ENCODE measurements at regions not wholly inside any gene's neighbourhood (a gene's known extent, or its start where the extent isn't known, plus 50 kb on each side); places are given as distances from the start of the nearest gene placed in this dataset.

DNA sequence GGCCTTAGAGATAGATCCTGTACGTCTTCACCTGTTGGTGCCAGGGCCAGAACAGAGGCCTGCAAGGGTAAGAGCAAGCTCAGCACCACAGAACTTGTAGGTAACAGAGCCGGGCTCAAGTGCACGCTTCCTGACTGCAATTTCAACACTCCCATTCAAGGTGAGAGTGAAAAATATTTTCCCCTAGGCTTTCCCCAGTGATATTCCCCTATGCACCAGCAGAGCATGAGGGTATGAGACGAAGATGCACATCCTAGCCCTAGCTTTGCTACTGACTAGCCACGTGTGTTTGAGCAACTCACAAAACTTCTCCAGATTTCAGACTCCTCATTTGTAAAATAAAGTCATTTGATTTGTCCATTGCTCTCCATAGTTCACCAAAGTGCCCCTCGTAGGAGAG is 411.6 kb downstream of the ZNF521 start:
- intact Hi-C loops (cut with micrococcal nuclease), result no loop called here
- no peak for DNase-seq
- no peak for ATAC-seq

DNA sequence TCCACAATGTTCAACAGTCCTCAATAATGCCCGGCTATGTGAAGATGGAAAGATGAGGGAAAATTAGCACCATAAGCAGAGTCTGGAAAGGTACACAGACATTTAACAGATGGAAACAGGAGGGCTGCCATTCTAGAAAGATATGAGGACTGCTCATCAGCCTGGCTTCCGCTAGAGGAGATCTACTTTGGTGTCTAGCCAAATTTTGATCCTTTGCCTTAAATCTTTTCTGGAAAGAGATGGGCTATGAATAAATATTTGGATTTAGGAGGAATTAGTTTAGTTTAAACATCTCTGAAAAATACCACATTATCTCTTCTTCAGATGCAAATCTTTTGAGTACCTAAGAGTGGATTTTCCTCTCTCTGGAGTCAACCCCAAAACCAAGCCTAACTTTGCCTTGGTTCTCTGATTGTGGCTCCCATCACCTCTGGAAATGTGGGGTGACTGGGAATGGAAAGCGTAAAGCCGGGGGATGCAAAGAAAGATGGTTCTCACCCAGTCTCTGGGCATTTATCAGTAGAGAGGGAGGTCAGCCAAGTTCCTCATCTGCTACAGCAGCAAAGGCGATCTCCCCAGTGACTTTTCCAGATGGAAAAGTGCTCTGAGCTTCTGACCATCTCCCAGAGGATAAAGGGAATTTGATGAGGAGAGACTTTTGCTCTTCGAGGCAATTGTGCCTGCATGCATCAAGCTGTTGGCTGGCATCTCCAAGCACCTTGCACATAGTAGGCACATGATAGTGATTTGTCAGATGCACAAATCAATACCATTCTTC is 410.6 kb downstream of the ZNF521 start:
- DNase-seq (no peak), ATAC-seq (peak; percentile 61)
- intact Hi-C loops (cut with micrococcal nuclease), result no loop called here

DNA sequence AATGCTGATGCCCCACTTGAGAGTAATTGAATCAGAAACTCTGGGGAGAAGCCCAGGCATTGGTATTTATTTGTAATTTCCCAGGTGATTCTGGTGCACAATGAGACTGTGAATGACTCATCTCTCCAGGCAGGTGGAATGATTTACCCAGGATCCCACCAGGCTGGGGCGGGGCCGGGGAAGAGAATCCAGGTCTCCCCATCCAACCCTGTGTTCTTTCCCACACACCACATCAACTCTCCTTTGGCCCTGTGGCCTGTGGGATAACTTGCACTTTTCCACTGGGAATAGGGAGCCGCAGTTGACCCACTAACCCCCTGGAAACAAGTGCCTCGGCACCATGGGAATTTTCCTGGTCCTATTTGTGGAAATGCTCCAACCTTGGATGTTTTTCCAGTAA is 409.8 kb downstream of the ZNF521 start:
- intact Hi-C loops (cut with micrococcal nuclease), result no loop called here
- DNase-seq, result peak; percentile 40
- ATAC-seq, result peak; percentile 83

DNA sequence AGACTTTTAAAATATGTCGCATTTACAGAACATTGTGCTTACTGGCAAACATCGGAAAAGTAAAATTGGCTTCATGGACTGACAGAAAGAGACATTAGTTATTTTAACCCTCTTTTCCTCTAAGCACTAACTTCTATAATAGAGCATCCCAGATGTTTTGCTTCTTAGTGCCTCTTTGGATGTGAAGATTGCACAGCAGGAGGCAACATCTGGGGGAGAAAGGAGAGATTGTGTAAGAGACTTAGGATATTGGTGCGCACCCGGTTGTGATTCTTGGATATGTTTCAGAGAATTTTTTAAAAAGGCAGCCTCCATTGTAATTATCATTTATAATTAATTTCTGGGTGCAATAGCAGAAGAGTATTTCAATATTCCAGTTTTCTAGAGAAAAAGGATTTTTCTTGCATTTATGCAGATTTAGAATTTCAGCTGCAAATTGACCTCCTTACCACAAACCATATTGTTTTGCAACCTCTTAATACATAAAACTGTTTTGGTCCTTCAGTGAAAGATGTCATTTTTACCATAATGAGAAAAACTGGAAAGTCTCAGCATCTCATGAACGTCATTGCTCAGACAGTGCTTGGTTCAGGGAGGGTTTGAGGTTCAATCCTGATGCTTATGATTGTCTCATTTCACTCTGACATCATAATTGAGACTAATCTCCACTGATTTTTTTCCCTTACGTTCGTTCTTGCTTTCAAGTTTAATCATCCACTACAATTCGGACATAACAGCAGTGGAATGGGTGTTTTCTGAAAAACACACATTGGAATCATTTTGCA is 404.3 kb downstream of the ZNF521 start:
- ATAC-seq, result peak; percentile 92
- DNase-seq, result no peak
- intact Hi-C loops (cut with micrococcal nuclease), result no loop called here

DNA sequence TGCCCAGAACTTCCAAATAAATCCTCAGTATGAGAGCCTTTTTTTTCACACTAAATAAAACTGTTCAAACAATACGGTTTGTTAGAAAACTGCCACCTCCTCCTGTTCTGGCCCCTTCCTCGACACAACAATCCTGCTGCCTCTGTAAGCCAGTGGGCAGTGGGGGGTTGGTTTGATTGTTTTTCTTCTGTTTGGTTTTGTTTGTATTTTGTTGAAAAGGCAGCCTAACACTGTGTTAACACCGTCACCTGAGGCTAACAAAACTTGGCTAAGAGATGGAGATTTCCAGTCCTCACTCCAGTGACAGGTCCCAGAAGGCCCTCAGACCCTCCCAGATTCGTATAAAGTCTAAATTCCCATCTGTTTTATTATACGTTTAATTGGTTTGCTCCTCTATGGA is 402.1 kb downstream of the ZNF521 start:
- ATAC-seq (no peak), DNase-seq (no peak)
- intact Hi-C loops (cut with micrococcal nuclease), result no loop called here

DNA sequence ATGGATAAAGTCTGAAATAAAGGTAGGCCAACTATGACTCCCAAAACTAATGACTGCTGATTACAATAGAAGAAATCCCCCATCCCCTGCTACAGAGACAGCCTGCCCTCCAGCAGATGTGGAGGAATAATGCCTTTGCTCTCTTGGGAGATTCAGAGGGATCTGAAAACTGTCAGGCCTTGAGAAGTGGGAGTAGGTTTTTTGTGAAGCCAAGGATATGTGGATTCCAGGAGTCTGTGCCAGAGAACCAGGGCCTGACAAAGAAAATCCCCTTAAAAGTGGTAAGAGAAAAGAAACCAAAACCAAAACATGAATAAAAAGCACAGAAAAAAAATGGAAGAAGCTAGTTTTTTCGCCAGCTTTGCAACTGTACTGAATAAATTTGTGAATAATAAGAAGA is 397.6 kb downstream of the ZNF521 start:
- intact Hi-C loops (cut with micrococcal nuclease), result no loop called here
- DNase-seq (no peak), ATAC-seq (no peak)

DNA sequence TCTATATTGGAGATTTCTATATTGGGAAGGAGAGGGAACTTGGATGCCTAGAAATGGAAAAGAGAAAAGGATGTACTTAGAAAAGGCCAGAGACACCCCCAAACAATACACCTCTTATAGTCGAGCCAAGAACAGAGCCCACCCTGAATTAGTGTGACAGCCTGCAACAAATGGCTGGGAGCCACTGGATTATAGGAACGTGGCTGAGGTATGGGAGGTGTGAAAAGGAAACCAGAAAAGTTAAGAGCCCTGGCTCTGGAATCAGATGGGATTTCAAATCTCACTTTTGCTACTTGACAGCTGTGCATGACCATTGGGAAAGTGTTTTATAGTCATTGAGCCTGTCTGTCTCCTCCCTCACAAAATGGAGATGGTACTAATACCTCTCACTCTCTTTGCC is 394.0 kb downstream of the ZNF521 start:
- ATAC-seq, result no peak
- DNase-seq, result no peak
- intact Hi-C loops (cut with micrococcal nuclease), result no loop called here

DNA sequence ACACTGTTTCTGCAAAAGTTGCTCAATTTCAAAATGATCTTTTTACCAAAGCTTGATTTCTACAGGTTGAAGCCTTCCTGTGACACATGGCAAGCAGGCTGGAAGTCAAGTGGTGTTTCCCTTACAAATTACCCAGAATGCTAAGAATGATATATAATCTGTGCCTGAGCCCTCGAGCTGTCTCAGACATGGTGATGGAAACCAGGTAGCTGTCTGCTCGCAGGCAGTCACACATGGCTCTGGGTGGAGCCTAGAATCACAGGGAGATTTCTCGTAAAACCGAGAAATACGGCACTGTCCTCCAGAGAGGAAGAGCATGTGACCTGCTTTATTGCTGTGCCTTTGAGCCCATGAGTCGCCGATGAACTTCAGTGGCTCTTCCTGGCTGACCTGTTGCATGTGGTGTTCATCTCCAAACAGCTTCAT is 392.9 kb downstream of the ZNF521 start:
- no peak for ATAC-seq

DNA sequence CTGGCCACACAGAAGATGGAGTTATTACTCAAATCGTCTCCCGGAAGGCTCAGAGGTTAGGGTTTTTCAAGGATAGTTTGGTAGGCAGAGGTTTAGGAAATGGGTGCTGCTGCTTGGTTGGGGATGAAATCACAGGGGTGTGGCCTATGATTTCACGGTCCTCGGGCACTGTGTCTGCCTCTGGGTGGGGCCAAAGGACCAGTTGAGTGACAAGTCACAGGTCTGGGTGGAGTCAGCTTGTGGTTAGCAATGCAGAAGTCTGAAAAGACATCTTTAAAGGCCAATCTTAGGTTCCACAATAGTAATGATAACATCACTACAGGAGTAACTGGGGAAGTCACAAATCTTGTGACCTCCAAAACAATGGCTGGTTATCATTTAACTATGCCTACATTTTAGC is 387.8 kb downstream of the ZNF521 start:
- intact Hi-C loops (cut with micrococcal nuclease), result no loop called here
- DNase-seq (no peak), ATAC-seq (peak; percentile 68)

More for the DNA sequence above, 392.9 kb downstream of the ZNF521 start:
- no peak for DNase-seq
- intact Hi-C loops (cut with micrococcal nuclease), result no loop called here

DNA sequence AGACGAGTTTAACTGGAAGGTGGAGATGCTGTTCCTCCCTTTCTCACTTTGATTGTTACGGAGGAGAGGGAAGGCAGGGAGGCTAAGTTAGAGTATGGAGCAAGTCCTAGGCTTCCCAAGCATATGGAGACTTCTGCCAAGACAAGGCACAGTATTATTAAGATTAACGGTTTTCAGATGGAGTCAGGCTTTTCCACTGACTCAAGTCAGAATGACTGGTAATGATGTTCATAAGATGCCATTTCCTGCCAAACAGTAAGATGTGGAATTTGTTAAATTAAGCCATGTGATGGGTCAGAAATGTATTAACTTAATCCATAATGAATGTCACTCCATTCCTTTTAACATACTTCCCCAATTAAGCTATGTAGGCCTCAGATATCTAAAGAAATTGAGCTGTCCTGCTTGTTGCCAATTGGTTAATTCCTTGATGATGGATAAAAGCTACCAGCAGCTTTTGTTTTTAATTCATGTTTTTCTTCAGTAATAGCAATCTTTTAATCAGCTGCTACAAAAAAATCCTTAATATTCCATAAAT is 383.7 kb downstream of the ZNF521 start:
- ATAC-seq, result no peak
- no peak for DNase-seq
- intact Hi-C loops (cut with micrococcal nuclease), result no loop called here

DNA sequence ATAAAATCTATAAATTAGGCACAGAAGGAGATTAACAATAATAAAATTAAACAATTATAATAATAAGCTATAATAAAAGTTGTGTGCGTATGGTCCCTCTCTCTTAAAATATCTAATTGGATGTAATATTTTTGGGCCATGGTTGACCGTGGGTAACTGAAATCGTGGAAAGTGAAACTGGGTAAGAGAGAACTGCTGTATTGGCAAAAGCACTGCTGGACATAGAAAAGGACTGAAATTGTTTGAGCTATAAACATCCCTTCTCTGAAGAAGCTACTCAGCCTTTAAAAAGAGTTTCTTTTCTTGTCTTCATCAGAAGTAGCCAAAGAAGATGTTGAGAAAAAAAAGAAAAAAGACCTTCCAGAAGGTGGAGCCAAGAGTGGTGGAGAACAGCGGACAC is 379.4 kb downstream of the ZNF521 start:
- intact Hi-C loops (cut with micrococcal nuclease), result no loop called here
- DNase-seq, result no peak
- no peak for ATAC-seq

DNA sequence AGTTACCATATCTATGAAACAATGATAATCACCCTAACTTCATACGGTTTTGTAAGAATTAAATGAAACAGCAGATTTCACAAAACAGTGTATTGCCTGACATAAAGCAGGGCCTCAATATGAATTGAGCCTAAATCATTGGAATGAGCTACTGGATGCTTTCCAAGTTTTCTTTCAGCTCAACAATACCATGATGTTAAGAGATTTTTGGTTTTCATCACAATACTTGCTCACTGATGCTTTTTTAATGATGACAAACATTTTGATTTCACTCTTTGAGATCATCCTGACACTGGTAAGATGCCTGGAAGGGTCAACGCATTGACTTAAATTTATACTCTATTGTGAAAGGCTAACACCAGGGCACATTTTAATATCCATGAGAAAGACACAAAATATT is 377.5 kb downstream of the ZNF521 start:
- DNase-seq (no peak), ATAC-seq (no peak)
- intact Hi-C loops (cut with micrococcal nuclease), result no loop called here

DNA sequence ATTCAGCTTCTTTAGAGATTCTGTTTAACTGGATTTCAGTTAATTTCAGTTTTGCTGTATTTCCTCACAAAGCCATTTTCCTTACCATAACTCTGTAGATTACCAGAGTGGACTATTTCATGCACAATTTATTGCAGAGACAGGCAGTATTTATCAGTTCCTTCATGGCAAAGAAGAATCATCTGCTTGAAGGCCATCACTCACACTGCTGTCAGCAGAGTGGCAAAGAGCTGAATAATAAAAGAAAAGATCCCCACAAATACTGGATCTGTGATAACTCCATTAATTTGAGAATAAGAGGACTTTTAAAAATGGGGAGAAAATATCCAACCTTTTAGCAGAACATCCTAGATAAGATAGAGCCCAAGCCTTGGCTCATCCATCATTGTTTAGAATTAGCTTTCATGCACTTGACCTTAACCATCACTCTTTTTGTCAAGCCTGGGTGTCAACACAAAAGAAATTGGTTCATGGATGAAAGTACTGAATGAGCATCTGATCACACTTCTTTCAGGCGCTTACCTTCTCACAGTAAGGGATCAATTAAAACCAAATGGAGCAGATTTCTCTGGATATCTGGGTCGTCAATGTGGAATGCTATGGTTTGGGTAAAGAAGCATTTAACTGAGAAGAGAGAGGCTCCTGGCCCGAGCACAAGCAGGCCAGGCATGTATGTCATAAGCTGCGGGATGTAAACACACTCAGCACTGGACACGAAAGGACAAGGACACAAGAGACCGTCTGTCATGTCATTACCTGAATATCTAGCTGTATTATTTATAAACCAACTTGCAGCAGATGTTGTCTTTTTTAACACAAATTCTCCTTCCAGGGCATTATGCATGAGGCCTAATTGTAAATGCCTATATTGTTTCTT is 376.2 kb downstream of the ZNF521 start:
- intact Hi-C loops (cut with micrococcal nuclease), result no loop called here
- ATAC-seq, result no peak
- no peak for DNase-seq

DNA sequence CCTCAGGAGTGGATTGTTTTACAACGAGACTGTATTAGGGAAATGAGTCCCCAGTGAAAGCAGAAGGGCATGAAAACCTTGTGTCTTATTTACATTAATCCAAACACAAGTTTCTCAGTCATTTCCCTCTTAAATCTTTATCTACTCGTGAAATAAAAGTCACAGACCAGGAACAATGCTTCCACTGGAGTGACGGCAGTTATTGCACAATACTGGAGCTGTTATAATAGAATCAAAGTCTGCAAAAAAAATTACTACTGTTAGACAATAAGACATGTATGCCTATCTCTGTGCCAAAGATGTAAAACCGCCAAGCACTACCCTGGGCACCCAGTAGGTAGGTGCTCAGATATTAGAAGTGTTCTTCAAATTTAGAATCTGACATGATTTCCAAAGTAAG is 375.5 kb downstream of the ZNF521 start:
- intact Hi-C loops (cut with micrococcal nuclease), result no loop called here
- ATAC-seq, result no peak

DNA sequence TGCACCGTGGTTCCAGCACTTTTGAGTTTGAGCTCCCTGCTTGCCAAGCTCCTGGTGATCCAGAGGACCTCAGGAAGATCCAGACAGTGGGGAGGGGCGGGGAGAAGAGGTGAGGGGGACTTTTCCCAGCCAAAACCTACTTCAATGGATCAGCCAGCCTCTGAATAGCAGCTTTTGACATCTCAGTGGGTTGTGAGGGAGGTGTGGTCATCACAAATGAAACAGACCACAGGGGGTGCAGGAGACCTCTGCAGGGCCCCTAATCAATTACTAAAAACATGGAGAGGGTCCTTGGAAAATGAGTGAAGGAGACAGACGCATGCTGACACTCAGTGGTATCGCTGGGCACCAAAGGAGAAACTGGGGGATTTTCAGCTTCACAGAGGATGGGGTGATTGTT is 372.7 kb downstream of the ZNF521 start:
- DNase-seq (no peak), ATAC-seq (no peak)
- intact Hi-C loops (cut with micrococcal nuclease), result no loop called here

More for the DNA sequence above, 375.5 kb downstream of the ZNF521 start:
- DNase-seq, result no peak

DNA sequence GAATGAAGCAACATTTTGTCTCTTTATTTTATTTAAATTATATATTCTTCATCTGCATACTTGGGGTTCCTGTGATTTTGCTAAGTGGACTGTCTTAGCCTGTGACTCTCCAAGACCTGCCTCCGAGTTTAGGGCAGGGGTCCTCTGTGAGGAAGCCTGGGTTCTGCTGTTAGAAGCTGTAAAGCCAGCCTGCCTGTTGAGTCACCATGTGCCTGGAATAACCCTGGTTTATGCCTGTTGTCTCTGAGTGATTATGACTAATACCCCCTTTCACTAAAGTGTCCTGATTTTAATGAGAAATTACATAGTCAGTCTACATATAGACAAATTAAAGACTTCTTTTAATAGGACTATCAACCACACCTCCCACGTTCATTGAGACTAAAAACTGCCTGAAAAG is 369.1 kb downstream of the ZNF521 start:
- no peak for ATAC-seq
- intact Hi-C loops (cut with micrococcal nuclease), result no loop called here
- DNase-seq, result no peak

DNA sequence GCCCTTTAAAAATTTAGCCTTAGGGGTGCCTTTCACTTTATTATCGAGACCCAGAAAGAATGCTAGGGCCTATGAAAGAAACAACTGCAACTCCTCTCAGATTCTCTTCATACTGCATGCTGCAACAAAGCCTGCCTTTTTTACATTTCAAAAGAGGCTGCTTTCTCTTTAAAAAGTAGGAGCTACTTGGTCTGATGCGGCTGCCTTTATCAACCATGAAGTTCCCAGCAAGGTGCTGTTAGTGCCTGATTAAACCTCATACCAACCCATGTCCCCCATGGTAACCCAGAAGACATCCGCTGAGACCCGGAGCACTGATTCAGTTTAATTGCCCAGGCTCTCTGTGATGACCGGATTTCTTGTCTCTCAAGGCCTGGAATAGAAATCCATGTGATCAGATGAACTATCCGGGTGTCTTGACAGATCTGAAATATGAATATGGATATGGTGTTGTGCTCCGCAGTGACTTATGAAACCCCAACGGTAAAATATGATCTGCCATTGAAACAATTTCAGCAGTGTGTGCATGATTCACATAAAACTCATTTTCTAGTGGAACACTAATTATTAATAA is 368.3 kb downstream of the ZNF521 start:
- intact Hi-C loops (cut with micrococcal nuclease), result no loop called here
- no peak for DNase-seq
- no peak for ATAC-seq

DNA sequence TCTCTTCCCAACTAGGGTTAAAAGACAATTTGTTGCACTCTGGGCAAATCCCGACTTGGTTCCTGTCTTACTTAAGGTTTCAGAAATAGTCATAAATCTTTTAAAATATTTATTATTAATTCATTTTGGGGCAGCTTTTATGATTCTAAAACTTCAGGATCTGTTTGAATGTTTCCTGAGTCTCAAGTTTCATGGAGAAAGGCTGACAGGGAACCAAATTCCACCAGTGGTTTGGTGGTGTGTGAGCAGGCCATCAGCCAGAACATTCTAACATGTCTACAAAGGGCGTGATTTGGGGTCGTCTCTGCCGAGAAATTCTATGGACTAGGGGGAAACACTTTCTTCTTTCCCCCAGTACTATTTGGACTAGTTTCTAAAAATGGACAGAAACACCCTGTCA is 366.4 kb downstream of the ZNF521 start:
- no peak for DNase-seq
- intact Hi-C loops (cut with micrococcal nuclease), result no loop called here

DNA sequence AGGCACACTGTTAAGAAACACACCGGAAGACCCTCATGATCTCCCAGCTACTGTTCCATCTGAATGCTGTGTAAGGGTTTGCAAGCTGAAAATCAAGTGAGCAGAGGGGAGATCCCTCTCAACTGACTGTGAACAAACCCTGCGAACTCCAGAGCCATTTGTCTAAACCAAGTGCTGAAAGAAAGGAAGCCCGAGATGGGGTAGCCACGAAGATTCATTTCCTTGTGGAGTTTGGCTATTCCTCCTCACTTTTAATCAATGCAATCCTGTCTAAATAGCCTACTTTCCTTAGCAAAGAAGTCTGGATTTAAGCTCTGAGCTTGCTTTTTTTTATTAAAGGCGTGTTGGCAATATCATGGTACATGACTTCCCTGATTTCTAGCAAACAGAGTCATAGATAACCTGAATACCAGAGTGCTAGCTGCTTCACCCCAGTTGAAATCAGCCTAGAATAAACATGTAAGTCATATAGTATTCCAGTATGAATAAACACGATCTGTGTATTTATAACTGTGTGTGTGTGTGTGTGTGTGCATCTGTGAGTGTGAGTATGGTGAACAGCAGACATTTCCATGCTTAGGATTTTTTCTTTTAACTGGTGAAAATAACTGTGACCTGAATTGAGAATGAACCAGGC is 365.2 kb downstream of the ZNF521 start:
- DNase-seq (no peak), ATAC-seq (no peak)
- intact Hi-C loops (cut with micrococcal nuclease), result no loop called here

More for the DNA sequence above, 366.4 kb downstream of the ZNF521 start:
- ATAC-seq, result no peak

Data from left ventricle myocardium superior (tissue), 1 donor.